HFFc6 (cell line): ENCODE measurements at regions not wholly inside any gene's neighbourhood (a gene's known extent, or its start where the extent isn't known, plus 50 kb on each side); places are given as distances from the start of the nearest gene placed in this dataset.
"Not testable (repeated sequence)": the region's sequence is repeated elsewhere in the genome, so short reads cannot be mapped to it uniquely, and the experiment has no call there.

ENCODE experiments used
- DNase-seq: peaks from one replicate; pipeline ENCODE4 v3.0.0-alpha.2; 2018
- H3K27ac Mint-ChIP-seq: 2 replicates; pipeline ENCODE4 v1.8.0; 2020; ENCODE audit warnings: mild to moderate bottlenecking, mixed read lengths
- H3K27me3 Mint-ChIP-seq: 2 replicates; pipeline ENCODE4 v1.8.0; 2021; ENCODE audit warnings: mild to moderate bottlenecking, moderate library complexity, mixed read lengths; ENCODE audit not compliant: insufficient read depth
- H3K36me3 Mint-ChIP-seq: 2 replicates; pipeline ENCODE4 v1.8.0; 2021; ENCODE audit warnings: low read depth, mixed read lengths
- H3K4me1 Mint-ChIP-seq: 2 replicates; pipeline ENCODE4 v1.8.0; 2020; ENCODE audit warnings: low read depth, mixed read lengths
- H3K4me3 Mint-ChIP-seq: 2 replicates; pipeline ENCODE4 v1.8.0; 2020; ENCODE audit warnings: mild to moderate bottlenecking, moderate library complexity, mixed read lengths
- H3K9me3 Mint-ChIP-seq: 2 replicates; pipeline ENCODE4 v1.8.0; 2020; ENCODE audit warnings: mild to moderate bottlenecking, mixed read lengths
- CTCF ChIP-seq: fragments of 200-600 bp; sonication (generic); IDR thresholded peaks from 2 replicates; pipeline ENCODE4 v1.5.0; 2021; ENCODE audit warnings: antibody characterized with exemption, mild to moderate bottlenecking

GRCh38 chr1:218518216-218518740, 173.1 kb downstream of the TGFB2 start:
- no peak overlapping the region for H3K4me3 Mint-ChIP-seq
- peaks cover 8% of the 10 kb centered on the region for H3K27me3 Mint-ChIP-seq
- H3K4me1 Mint-ChIP-seq, result peaks cover 6% of the 10 kb centered on the region
- no peak for DNase-seq
- H3K9me3 Mint-ChIP-seq, result no peaks in the 10 kb centered on the region
- no peak for TF ChIP-seq CTCF
- H3K27ac Mint-ChIP-seq, result no peak overlapping the region
- H3K36me3 Mint-ChIP-seq, result no peaks in the 10 kb centered on the region

GRCh38 chr1:218520646-218521045, 175.5 kb downstream of the TGFB2 start:
- H3K9me3 Mint-ChIP-seq, H3K27me3 Mint-ChIP-seq, H3K36me3 Mint-ChIP-seq, H3K4me1 Mint-ChIP-seq, DNase-seq, H3K27ac Mint-ChIP-seq, H3K4me3 Mint-ChIP-seq: not testable (repeated sequence)

- no peak overlapping the region for H3K4me3 Mint-ChIP-seq
- no peak overlapping the region for H3K27ac Mint-ChIP-seq
- H3K27me3 Mint-ChIP-seq, result peaks cover 8% of the 10 kb centered on the region
- H3K9me3 Mint-ChIP-seq, result no peaks in the 10 kb centered on the region
- DNase-seq, result peak; percentile 63
- H3K4me1 Mint-ChIP-seq, result peaks cover 2% of the 10 kb centered on the region
- no peaks in the 10 kb centered on the region for H3K36me3 Mint-ChIP-seq
- peak; percentile 97 for TF ChIP-seq CTCF
Measured at GRCh38 chr1:218521414-218522169, 176.5 kb downstream of the TGFB2 start.

GRCh38 chr1:218524526-218524925, 179.4 kb downstream of the TGFB2 start:
- no peaks in the 10 kb centered on the region for H3K9me3 Mint-ChIP-seq
- peaks cover 2% of the 10 kb centered on the region; the same call in 1 of the 2 replicates for H3K27me3 Mint-ChIP-seq
- no peak for TF ChIP-seq CTCF
- no peak overlapping the region for H3K4me3 Mint-ChIP-seq
- no peak for DNase-seq
- no peaks in the 10 kb centered on the region for H3K36me3 Mint-ChIP-seq
- H3K4me1 Mint-ChIP-seq, result peaks cover 10% of the 10 kb centered on the region
- H3K27ac Mint-ChIP-seq, result no peak overlapping the region

- no peak for TF ChIP-seq CTCF
- Mint-ChIP-seq H3K27ac (no peak overlapping the region), H3K4me1 (peaks cover 15% of the 10 kb centered on the region), H3K4me3 (no peak overlapping the region), H3K36me3 (no peaks in the 10 kb centered on the region), H3K9me3 (no peaks in the 10 kb centered on the region), H3K27me3 (peaks cover 2% of the 10 kb centered on the region; the same call in 1 of the 2 replicates)
- no peak for DNase-seq
Measured at GRCh38 chr1:218525031-218525430, 179.9 kb downstream of the TGFB2 start.

- no peak for DNase-seq
- Mint-ChIP-seq H3K27ac (no peak overlapping the region), H3K36me3 (no peaks in the 10 kb centered on the region), H3K4me3 (no peak overlapping the region), H3K9me3 (no peaks in the 10 kb centered on the region), H3K4me1 (peaks cover 19% of the 10 kb centered on the region), H3K27me3 (peaks cover 2% of the 10 kb centered on the region; the same call in 1 of the 2 replicates)
- no peak for TF ChIP-seq CTCF
Measured at GRCh38 chr1:218525451-218526197, 180.5 kb downstream of the TGFB2 start.
